HuH-7 (cell line): ENCODE measurements at regions not wholly inside any gene's neighbourhood (a gene's known extent, or its start where the extent isn't known, plus 50 kb on each side); places are given as distances from the start of the nearest gene placed in this dataset.
"Not testable (repeated sequence)": the region's sequence is repeated elsewhere in the genome, so short reads cannot be mapped to it uniquely, and the experiment has no call there.

ENCODE experiments used
- DNase-seq: peaks from one replicate; pipeline ENCODE4 v3.0.0; 2011; ENCODE audit warnings: low spot score

- DNase-seq = no peak
These were observed 647.6 kb downstream of the TNS3 start for GRCh38 chr7:46934198-46934825.

- no peak for DNase-seq
These were observed 648.3 kb downstream of the TNS3 start for GRCh38 chr7:46933596-46933995.

- no peak for DNase-seq
These were observed 649.1 kb downstream of the TNS3 start for GRCh38 chr7:46932676-46933424.

- DNase-seq = no peak
These were observed 649.6 kb downstream of the TNS3 start for GRCh38 chr7:46932306-46932675.

DNA sequence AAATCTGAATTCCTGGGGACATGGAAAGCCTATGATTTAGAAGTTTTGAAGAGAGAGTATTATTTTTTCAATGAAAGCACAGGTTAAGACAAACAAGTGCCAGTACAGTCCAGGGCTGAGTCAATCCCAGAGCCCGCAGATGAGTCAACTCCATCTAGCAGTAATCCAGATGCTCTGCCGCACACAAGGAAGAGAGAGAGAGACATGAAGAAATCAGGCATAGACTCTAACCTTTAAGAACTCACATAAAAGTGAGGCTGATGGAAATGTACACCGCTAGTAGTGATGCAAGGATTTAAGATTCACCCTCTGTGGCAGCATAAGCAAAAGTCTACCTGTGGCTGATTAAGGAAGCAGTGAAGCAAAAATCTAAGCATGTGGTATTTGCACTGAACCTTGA, 651.5 kb downstream of the TNS3 start:
- DNase-seq = no peak

DNA sequence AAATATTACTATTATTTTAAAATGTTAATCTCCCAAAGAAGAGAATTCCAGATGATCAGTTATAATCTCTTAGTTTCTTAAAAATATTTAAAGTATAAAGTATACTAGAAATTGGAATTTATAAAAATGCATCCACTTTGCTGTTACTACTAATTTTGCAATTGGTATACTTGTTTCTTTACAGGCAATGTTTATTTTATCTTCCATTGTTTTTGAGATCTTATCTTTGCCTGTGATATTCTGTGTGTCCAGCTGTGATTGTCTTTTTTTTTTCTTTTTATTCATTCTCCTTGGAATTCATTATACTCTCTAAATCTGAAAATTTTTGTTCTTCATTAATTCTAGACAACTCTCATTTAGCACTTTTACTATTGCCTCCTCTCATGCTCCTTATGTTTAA, 652.6 kb downstream of the TNS3 start:
- DNase-seq = no peak

GRCh38 chr7:46928719-46929118, 653.2 kb downstream of the TNS3 start:
- DNase-seq = no peak

GRCh38 chr7:46927131-46927810, 654.6 kb downstream of the TNS3 start:
- DNase-seq = no peak

GRCh38 chr7:46916581-46916980, 665.3 kb downstream of the TNS3 start:
- DNase-seq = no peak

GRCh38 chr7:46912692-46913091, 669.2 kb downstream of the TNS3 start:
- DNase-seq = no peak

GRCh38 chr7:46909601-46910051, 672.3 kb downstream of the TNS3 start:
- DNase-seq = no peak

DNA sequence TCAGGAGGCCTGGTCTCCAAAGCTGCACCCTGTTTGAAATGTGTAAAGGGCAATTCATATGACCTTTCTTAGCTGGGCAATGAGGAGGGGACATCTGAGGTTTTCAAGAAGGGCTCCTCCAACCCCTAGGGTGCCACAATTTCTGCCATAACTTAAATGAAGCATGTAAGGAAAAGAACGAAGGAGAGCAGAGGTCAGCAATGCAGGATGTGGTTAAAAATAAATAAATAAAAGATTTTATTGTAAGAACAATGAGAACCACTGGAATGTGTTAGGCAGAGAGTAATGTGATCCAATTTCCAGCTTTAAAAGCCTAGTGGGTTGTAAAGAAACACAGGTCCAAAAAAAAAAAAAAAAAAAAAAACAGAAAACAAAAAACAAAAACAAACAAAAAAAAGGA, 673.1 kb downstream of the TNS3 start:
- DNase-seq = no peak

DNA sequence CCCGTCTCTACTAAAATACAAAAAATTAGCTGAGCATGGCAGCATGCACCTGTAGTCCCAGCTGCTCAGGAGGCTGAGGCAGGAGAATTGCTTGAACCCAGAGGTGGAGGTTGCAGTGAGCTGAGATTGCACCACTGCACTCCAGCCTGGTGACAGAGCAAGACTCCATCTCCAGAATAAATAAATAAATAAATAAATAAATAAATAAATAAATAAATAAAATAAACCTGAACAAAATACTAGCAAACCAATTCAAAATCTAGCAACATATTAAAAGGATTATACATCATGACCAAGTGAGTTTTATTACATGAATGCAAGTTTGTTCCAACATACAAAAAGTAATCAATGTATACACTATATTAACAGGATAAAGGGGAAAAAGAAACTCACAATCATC, 677.4 kb downstream of the TNS3 start:
- DNase-seq = not testable (repeated sequence)

DNA sequence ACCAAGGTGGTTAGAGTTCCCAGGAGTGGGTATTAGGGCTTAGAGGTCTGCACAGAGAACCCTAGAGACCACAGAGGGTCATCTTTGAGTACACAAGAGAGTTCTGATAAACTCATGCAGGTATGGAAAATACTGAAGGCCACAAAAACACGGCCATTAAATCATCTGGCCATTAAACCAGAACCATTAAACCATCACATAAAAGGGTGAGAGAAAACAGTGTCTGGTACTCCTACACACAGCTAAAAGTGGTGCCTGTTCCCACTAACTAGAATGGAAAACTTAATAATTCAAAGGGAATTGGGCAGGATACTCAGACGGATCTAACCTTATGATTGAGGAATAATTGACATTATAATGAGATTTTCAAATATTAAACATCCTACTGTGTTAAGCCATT, 679.4 kb downstream of the TNS3 start:
- no peak for DNase-seq

GRCh38 chr7:46900312-46901263, 681.3 kb downstream of the TNS3 start:
- DNase-seq = no peak

DNA sequence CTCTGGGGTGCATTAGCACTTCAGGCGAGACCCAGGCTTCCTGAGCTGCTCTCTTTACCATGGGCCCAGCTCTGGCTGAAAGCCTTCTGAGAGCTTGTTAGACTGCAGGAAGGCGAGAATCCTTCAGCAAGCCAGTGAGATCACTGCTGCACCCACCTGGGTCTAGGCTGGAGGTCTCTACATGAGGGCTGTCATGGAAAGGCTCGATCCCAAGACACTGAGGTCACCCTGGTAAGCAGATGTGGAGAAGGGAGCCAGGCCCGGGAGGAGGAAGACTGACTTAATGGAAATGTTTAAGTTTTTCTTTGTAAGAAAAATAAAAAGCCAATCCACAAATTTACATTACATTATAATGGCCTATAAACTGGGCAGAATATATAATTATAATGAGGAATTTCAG, 684.5 kb downstream of the TNS3 start:
- no peak for DNase-seq

DNA sequence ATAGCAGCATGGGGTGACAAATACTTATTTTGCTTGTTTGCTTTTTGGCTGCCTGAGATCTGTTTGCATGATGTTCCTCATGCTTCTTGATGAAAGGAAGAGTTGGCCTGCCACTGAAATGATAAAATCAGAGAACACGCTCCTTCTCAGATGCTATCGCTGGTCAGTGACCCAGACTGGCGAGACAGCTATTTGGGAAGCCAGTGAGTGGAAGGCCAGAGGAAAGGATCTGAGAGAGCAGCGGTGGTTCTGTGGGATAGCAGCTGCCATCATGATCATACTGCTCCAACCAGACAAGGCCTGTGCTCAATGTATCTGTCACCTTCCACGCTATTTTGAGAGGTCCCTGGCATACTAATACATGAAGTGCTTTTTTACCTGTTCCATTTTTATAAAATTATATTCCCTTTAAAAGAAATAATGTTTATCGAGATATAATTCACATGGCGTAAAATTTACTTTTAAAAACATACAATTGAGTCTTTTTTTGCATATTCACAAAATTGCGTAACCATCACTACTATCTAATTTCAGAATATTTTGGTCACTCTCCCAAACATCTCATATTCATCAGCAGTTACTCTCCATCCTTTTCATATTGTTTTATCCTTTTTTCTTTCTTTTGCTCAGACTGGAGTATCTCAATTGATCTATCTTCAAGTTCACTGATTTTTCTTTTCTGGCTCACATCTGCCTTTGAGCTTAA, 695.1 kb downstream of the TNS3 start:
- DNase-seq = no peak

DNA sequence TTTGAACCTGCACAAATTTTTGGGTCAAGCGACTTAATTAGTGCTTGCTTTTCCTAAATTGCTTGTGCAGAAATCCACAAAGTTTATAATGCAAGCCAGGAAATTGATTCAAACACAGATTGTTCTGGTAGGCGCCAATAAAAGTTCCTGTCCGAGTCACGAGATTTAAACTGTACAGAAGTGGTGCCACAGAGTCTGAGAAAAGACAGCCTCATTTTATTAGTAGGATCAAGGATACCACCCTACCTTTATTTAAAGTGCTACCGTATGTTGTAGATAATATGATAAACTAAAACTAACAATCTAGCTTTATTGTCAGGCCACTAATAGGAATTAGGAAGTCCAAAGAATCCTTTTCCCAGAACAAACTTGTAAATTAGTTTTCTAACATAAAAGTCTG, 696.7 kb downstream of the TNS3 start:
- DNase-seq = no peak

DNA sequence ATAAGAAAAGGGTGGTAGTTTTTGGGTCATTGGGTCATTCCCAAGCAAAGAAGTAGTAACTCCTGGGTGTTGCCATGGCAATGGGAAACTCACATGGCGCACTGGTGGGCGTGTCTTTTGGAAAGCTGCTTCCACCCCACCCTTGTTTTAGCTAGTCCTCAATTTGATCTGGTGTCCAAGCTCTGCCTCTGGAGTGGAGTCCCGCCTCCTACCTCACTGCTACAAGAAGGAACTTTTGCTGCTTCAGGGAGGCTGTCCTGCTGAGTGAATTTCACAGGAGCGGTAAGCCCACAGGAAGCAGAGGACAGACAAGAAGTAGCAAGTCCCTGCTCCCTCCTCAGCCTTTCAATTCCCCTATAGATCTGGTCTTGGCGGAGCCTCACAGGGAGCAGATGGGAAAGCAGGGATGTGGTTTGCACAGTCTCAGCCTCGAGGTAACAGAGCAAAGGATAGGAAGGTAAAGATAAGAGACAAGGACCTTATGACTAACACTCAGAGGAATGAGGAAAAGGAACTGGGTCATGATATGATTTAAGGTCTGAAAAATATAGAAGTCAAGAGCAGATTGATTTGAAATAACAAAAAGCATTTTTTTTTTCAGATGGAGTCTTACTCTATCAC, 700.3 kb downstream of the TNS3 start:
- DNase-seq = no peak

DNA sequence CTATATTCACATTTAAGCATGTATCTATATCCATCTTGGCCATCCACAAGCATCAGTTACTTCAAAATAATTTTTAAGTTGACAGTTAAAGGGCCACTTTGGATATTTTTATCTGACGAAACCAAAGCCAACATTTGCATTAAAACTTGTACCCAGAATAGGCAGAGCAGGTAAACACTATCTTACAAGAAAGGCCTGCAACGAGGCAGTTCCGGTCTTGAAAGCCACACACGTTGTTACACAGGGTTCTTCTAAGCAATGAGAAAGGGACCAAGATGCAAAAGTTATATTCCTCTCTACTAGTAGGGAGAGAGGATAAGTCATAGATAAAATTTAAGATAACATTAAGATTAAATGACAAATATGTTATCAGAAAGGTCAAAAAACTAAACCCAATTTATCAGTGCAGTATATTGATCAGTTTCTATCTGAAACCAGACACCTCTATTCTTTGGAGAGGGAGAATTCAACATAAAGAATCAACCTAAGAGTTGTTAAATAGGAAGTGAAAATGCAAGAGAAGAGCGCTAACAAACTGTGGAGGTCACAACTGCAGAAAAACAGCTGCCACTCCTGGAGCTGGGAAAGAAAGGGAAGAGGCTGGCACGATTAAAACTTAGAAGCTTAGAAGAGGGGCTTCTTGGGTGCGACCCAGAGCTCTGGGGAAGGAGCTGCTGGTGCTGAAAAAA, 701.3 kb downstream of the TNS3 start:
- DNase-seq = no peak

DNA sequence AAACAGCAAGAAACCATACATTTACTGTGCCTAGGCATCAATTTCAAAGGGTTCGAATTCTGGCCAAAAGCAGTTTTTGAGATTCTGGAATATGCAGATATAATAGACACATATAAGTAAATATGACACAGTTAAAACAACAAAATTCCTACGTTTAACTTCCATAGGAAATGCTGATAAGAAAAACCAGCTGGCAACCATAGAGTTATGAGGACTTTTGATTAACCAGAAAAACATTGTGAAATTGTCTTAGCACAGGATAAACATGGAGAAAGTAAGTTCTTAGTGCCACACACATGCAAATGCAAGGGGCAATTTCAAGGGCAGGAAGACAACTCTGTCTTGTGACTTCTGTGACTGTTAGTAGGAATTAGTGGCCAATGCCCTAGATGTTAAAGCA, 702.1 kb downstream of the TNS3 start:
- DNase-seq = no peak
